ENCODE measurements at regions not wholly inside any gene's neighbourhood (a gene's known extent, or its start where the extent isn't known, plus 50 kb on each side); places are given as distances from the start of the nearest gene placed in this dataset.

GRCh38 chr11:30758518-30758917 lies 172.4 kb upstream of the MPPED2 start:
- TF ChIP-seq, protein P1, sequence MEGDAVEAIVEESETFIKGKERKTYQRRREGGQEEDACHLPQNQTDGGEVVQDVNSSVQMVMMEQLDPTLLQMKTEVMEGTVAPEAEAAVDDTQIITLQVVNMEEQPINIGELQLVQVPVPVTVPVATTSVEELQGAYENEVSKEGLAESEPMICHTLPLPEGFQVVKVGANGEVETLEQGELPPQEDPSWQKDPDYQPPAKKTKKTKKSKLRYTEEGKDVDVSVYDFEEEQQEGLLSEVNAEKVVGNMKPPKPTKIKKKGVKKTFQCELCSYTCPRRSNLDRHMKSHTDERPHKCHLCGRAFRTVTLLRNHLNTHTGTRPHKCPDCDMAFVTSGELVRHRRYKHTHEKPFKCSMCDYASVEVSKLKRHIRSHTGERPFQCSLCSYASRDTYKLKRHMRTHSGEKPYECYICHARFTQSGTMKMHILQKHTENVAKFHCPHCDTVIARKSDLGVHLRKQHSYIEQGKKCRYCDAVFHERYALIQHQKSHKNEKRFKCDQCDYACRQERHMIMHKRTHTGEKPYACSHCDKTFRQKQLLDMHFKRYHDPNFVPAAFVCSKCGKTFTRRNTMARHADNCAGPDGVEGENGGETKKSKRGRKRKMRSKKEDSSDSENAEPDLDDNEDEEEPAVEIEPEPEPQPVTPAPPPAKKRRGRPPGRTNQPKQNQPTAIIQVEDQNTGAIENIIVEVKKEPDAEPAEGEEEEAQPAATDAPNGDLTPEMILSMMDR (IDR thresholded peaks at IDR 0.05) = no peak
- TF ChIP-seq EZH2 (IDR thresholded peaks at IDR 0.05) (no peak), EZH2phosphoT487 (IDR thresholded peaks at IDR 0.05) (no peak)

All from neural progenitor cell (in vitro differentiated cells).